Neural cell (in vitro differentiated cells): ENCODE measurements at regions not wholly inside any gene's neighbourhood (a gene's known extent, or its start where the extent isn't known, plus 50 kb on each side); places are given as distances from the start of the nearest gene placed in this dataset.

Source experiments
- EP300 ChIP-seq: fragments of 450-650 bp; conservative IDR thresholded peaks from 2 replicates; pipeline ENCODE4 v1.6.1; 2014; ENCODE audit warnings: antibody characterized with exemption, mild to moderate bottlenecking, moderate library complexity; ENCODE audit not compliant: poor library complexity, severe bottlenecking
- EZH2 ChIP-seq: fragments of 200-600, 300-800 bp; shearing (Covaris generic), sonication (generic); IDR thresholded peaks from 2 replicates; pipeline ENCODE4 v1.6.1; 2014; ENCODE audit warnings: antibody characterized with exemption, low read length, borderline replicate concordance, mild to moderate bottlenecking; ENCODE audit not compliant: insufficient read depth, poor library complexity, severe bottlenecking
- MXI1 ChIP-seq: fragments of 450-650 bp; conservative IDR thresholded peaks from 2 replicates; pipeline ENCODE4 v1.6.1; 2014; ENCODE audit warnings: antibody characterized with exemption, mild to moderate bottlenecking; ENCODE audit not compliant: poor library complexity, severe bottlenecking
- POLR2AphosphoS5 ChIP-seq: IDR thresholded peaks from 2 replicates; pipeline ENCODE4 v1.6.1; 2012
- RAD21 ChIP-seq: fragments of 450-650 bp; conservative IDR thresholded peaks from 2 replicates; pipeline ENCODE4 v1.6.1; 2014; ENCODE audit warnings: antibody characterized with exemption, mild to moderate bottlenecking, moderate library complexity
- SMC3 ChIP-seq: fragments of 450-650 bp; conservative IDR thresholded peaks from 2 replicates; pipeline ENCODE4 v1.6.1; 2014; ENCODE audit warnings: antibody characterized with exemption, mild to moderate bottlenecking, moderate library complexity; ENCODE audit not compliant: poor library complexity
- TAF1 ChIP-seq: IDR thresholded peaks from 2 replicates; pipeline ENCODE4 v1.6.1; 2012; ENCODE audit warnings: low read depth
- TF ChIP-seq, protein P1 (sequence below): fragments of 450-650 bp; IDR thresholded peaks from 2 replicates; pipeline ENCODE4 v1.5.1; 2014; ENCODE audit warnings: antibody characterized with exemption, mild to moderate bottlenecking, moderate library complexity; ENCODE audit not compliant: poor library complexity, severe bottlenecking
- TF ChIP-seq, protein P2 (sequence below): IDR thresholded peaks from 2 replicates; pipeline ENCODE4 v1.6.1; 2012; ENCODE audit warnings: borderline replicate concordance

- TF ChIP-seq, protein P1, sequence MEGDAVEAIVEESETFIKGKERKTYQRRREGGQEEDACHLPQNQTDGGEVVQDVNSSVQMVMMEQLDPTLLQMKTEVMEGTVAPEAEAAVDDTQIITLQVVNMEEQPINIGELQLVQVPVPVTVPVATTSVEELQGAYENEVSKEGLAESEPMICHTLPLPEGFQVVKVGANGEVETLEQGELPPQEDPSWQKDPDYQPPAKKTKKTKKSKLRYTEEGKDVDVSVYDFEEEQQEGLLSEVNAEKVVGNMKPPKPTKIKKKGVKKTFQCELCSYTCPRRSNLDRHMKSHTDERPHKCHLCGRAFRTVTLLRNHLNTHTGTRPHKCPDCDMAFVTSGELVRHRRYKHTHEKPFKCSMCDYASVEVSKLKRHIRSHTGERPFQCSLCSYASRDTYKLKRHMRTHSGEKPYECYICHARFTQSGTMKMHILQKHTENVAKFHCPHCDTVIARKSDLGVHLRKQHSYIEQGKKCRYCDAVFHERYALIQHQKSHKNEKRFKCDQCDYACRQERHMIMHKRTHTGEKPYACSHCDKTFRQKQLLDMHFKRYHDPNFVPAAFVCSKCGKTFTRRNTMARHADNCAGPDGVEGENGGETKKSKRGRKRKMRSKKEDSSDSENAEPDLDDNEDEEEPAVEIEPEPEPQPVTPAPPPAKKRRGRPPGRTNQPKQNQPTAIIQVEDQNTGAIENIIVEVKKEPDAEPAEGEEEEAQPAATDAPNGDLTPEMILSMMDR: no peak
- TF ChIP-seq SMC3: no peak
- no peak for TF ChIP-seq POLR2AphosphoS5
- TF ChIP-seq RAD21: no peak
- TF ChIP-seq EZH2: no peak
- TF ChIP-seq EP300: no peak
- TF ChIP-seq TAF1: no peak
- TF ChIP-seq MXI1: no peak
- TF ChIP-seq, protein P2, sequence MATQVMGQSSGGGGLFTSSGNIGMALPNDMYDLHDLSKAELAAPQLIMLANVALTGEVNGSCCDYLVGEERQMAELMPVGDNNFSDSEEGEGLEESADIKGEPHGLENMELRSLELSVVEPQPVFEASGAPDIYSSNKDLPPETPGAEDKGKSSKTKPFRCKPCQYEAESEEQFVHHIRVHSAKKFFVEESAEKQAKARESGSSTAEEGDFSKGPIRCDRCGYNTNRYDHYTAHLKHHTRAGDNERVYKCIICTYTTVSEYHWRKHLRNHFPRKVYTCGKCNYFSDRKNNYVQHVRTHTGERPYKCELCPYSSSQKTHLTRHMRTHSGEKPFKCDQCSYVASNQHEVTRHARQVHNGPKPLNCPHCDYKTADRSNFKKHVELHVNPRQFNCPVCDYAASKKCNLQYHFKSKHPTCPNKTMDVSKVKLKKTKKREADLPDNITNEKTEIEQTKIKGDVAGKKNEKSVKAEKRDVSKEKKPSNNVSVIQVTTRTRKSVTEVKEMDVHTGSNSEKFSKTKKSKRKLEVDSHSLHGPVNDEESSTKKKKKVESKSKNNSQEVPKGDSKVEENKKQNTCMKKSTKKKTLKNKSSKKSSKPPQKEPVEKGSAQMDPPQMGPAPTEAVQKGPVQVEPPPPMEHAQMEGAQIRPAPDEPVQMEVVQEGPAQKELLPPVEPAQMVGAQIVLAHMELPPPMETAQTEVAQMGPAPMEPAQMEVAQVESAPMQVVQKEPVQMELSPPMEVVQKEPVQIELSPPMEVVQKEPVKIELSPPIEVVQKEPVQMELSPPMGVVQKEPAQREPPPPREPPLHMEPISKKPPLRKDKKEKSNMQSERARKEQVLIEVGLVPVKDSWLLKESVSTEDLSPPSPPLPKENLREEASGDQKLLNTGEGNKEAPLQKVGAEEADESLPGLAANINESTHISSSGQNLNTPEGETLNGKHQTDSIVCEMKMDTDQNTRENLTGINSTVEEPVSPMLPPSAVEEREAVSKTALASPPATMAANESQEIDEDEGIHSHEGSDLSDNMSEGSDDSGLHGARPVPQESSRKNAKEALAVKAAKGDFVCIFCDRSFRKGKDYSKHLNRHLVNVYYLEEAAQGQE: no peak
Observed at GRCh38 chr11:119540370-119541125, 117.6 kb upstream of the THY1 start.
